Ishikawa (cell line): ENCODE measurements at regions not wholly inside any gene's neighbourhood (a gene's known extent, or its start where the extent isn't known, plus 50 kb on each side); places are given as distances from the start of the nearest gene placed in this dataset.

Source experiments
- NFIC ChIP-seq: IDR thresholded peaks from 2 replicates; pipeline ENCODE4 v1.6.1; 2012
- RAD21 ChIP-seq: IDR thresholded peaks from 2 replicates; pipeline ENCODE4 v1.6.1; 2012; ENCODE audit warnings: low read depth
- TAF1 ChIP-seq: IDR thresholded peaks from 2 replicates; pipeline ENCODE4 v1.6.1; 2012; ENCODE audit warnings: low read depth, mild to moderate bottlenecking
- TF ChIP-seq, protein P1 (sequence below): IDR thresholded peaks from 2 replicates; pipeline ENCODE4 v1.6.1; 2012

GRCh38 chr7:343227-343822 is 53.4 kb downstream of the FOXL3 start:
- TF ChIP-seq RAD21 (no peak), NFIC (no peak), TAF1 (no peak)
- TF ChIP-seq, protein P1, sequence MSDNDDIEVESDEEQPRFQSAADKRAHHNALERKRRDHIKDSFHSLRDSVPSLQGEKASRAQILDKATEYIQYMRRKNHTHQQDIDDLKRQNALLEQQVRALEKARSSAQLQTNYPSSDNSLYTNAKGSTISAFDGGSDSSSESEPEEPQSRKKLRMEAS: no peak
